Neuronal stem cell (in vitro differentiated cells): ENCODE measurements at regions not wholly inside any gene's neighbourhood (a gene's known extent, or its start where the extent isn't known, plus 50 kb on each side); places are given as distances from the start of the nearest gene placed in this dataset.

ENCODE experiments used
- DNase-seq: peaks from one replicate; pipeline ENCODE4 v3.0.0-alpha.2; 2013; ENCODE audit warnings: low spot score
- H2AFZ ChIP-seq: one replicate; pipeline ENCODE4 v1.6.1; 2013; ENCODE audit warnings: mild to moderate bottlenecking, low read length, inconsistent platforms
- H2AK5ac ChIP-seq: 2 replicates; pipeline ENCODE4 v1.6.1; 2013; ENCODE audit warnings: low read depth, mild to moderate bottlenecking, inconsistent platforms, low read length, moderate library complexity, mixed read lengths
- H2BK120ac ChIP-seq: 2 replicates; pipeline ENCODE4 v1.6.1; 2013; ENCODE audit warnings: low read depth, mild to moderate bottlenecking, inconsistent platforms, low read length, moderate library complexity, mixed read lengths
- H2BK12ac ChIP-seq: one replicate; pipeline ENCODE4 v1.6.1; 2013; ENCODE audit warnings: low read length, inconsistent platforms
- H2BK15ac ChIP-seq: 2 replicates; pipeline ENCODE4 v1.6.1; 2013; ENCODE audit warnings: mild to moderate bottlenecking, low read length, inconsistent platforms, mixed read lengths
- H2BK5ac ChIP-seq: one replicate; pipeline ENCODE4 v1.6.1; 2013; ENCODE audit warnings: inconsistent platforms, mild to moderate bottlenecking, low read length, moderate library complexity
- H3K14ac ChIP-seq: one replicate; pipeline ENCODE4 v1.6.1; 2013; ENCODE audit warnings: low read length, inconsistent platforms
- H3K18ac ChIP-seq: 2 replicates; pipeline ENCODE4 v1.6.1; 2013; ENCODE audit warnings: low read length, inconsistent platforms
- H3K23ac ChIP-seq: 2 replicates; pipeline ENCODE4 v1.6.1; 2013; ENCODE audit warnings: low read depth, mild to moderate bottlenecking, mixed read lengths, low read length, inconsistent platforms; ENCODE audit not compliant: poor library complexity
- H3K27ac ChIP-seq: replicated peaks from 3 replicates; pipeline ENCODE4 v1.5.1; 2013; ENCODE audit warnings: low read length, inconsistent platforms
- H3K27me3 ChIP-seq, 3 experiments: 2 replicates each; pipeline ENCODE4 v1.6.1; 2013; ENCODE audit warnings: low read length in 3 of 3, mild to moderate bottlenecking in 2 of 3, inconsistent platforms in 1 of 3, low read depth in 1 of 3, mixed read lengths in 1 of 3, moderate library complexity in 1 of 3; ENCODE audit not compliant: control insufficient read depth in 3 of 3, insufficient read depth in 3 of 3
- H3K36me3 ChIP-seq, 2 donors: replicated peaks in 1 of 2; 2 replicates each; pipeline ENCODE4 v1.6.1; 2013; ENCODE audit warnings: low read length in 2 of 2; ENCODE audit not compliant: control insufficient read depth in 2 of 2, insufficient read depth in 2 of 2
- H3K4ac ChIP-seq: 2 replicates; pipeline ENCODE4 v1.6.1; 2013; ENCODE audit warnings: inconsistent platforms, mild to moderate bottlenecking, low read length, moderate library complexity
- H3K4me1 ChIP-seq, 2 donors: 1 replicate in 1 of 2; 2 replicates in 1 of 2; pipeline ENCODE4 v1.6.1; 2013; ENCODE audit warnings: low read length in 2 of 2, low read depth in 1 of 2; ENCODE audit not compliant: control insufficient read depth in 2 of 2, insufficient read depth in 1 of 2
- H3K4me2 ChIP-seq: one replicate; pipeline ENCODE4 v1.6.1; 2013; ENCODE audit warnings: mild to moderate bottlenecking, low read length, inconsistent platforms; ENCODE audit not compliant: insufficient read depth, poor library complexity, severe bottlenecking
- H3K4me3 ChIP-seq, 2 donors: 2 replicates each; pipeline ENCODE4 v1.5.1; 2013; ENCODE audit warnings: low read length in 2 of 2, mild to moderate bottlenecking in 2 of 2, inconsistent platforms in 1 of 2, moderate library complexity in 1 of 2
- H3K79me1 ChIP-seq: one replicate; pipeline ENCODE4 v1.6.1; 2013; ENCODE audit warnings: low read depth, mild to moderate bottlenecking, inconsistent platforms, low read length, moderate library complexity
- H3K9ac ChIP-seq: one replicate; pipeline ENCODE4 v1.6.1; 2013; ENCODE audit warnings: mild to moderate bottlenecking, low read depth, low read length, inconsistent platforms; ENCODE audit not compliant: poor library complexity
- H3K9me3 ChIP-seq, 2 donors: replicated peaks in 1 of 2; 2 replicates each; pipeline versions ENCODE3 to v1.6.1; 2013; ENCODE audit warnings: low read length in 2 of 2, mild to moderate bottlenecking in 2 of 2, inconsistent platforms in 1 of 2, low read depth in 1 of 2, mixed read lengths in 1 of 2, moderate library complexity in 1 of 2; ENCODE audit not compliant: control insufficient read depth in 2 of 2, insufficient read depth in 1 of 2
- H4K8ac ChIP-seq: one replicate; pipeline ENCODE4 v1.6.1; 2013; ENCODE audit warnings: low read depth, mild to moderate bottlenecking, inconsistent platforms, low read length, moderate library complexity
- H4K91ac ChIP-seq: one replicate; pipeline ENCODE4 v1.6.1; 2013; ENCODE audit warnings: low read length, low read depth, mild to moderate bottlenecking, inconsistent platforms; ENCODE audit not compliant: poor library complexity
- WGBS, 2 donors: extraction: QIAGEN DNeasy Blood & Tissue Kit; methylation state at CpG; one replicate each; pipeline ENCODE4 v1.1.7; 2013; ENCODE audit warnings: missing lambda C conversion rate in 2 of 2, mixed read lengths in 1 of 2; ENCODE audit not compliant: insufficient read length in 2 of 2, insufficient replicate concordance in 1 of 2; ENCODE audit errors: extremely low coverage in 2 of 2; 5-methylcytosine and 5-hydroxymethylcytosine counted together

GRCh38 chr2:125310657-125311364 lies 1285.7 kb downstream of the CNTNAP5 start:
- Histone ChIP-seq H3K9me3 (no peaks in the 10 kb centered on the region), H3K4me3 (no peak overlapping the region), H2BK5ac (no peak overlapping the region), H3K4me2 (no peak overlapping the region), H4K8ac (no peak overlapping the region), H3K4ac (no peak overlapping the region), H4K91ac (no peak overlapping the region), H3K27ac (no peak overlapping the region), H2BK120ac (no peak overlapping the region), H2AFZ (no peak overlapping the region), H2BK15ac (no peak overlapping the region), H2BK12ac (no peak overlapping the region), H3K9ac (no peak overlapping the region), H3K4me1 (no peaks in the 10 kb centered on the region), H3K14ac (no peak overlapping the region), H3K36me3 (no peaks in the 10 kb centered on the region), H3K23ac (no peak overlapping the region), H3K79me1 (no peaks in the 10 kb centered on the region), H3K18ac (no peak overlapping the region), H3K27me3 (no peaks in the 10 kb centered on the region), H2AK5ac (no peak overlapping the region)
- no peak for DNase-seq
- no CpG with 5 or more reads among the region's 6 CpGs for WGBS, 2 donors

DNA sequence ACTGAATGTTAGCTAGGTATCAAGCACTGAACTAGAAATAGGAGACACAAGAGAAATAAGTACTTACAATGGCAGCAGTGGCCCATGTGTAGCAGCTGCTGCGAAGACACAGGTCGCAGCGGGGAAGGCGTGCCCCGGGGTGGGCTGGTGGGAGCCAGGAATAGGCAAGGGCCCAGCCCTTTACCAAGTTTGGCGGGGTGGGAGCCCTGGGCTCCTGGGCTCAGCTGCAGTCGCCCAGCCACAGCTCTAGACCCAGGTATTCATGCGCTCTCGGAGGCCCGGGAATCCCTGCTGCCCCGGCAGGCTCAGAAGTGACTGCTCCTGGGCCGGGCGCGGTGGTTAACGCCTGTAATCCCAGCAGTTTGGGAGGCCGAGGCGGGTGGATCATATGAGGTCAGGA lies 1287.3 kb downstream of the CNTNAP5 start:
- DNase-seq, result no peak
- no peak overlapping the region for H3K4me3 ChIP-seq
- H3K14ac ChIP-seq, result no peak overlapping the region
- H2BK15ac ChIP-seq, result no peak overlapping the region
- no peak overlapping the region for H4K8ac ChIP-seq
- no peaks in the 10 kb centered on the region for H3K9me3 ChIP-seq
- H3K4me2 ChIP-seq, result no peak overlapping the region
- H3K27me3 ChIP-seq, result no peaks in the 10 kb centered on the region
- H3K23ac ChIP-seq, result no peak overlapping the region
- WGBS, 2 donors, result no CpG with 5 or more reads among the region's 17 CpGs
- no peak overlapping the region for H2BK5ac ChIP-seq
- no peak overlapping the region for H3K27ac ChIP-seq
- H2BK12ac ChIP-seq, result no peak overlapping the region
- no peak overlapping the region for H2AFZ ChIP-seq
- H3K18ac ChIP-seq, result no peak overlapping the region
- H3K4ac ChIP-seq, result no peak overlapping the region
- H2BK120ac ChIP-seq, result no peak overlapping the region
- no peak overlapping the region for H2AK5ac ChIP-seq
- no peaks in the 10 kb centered on the region for H3K79me1 ChIP-seq
- no peaks in the 10 kb centered on the region for H3K36me3 ChIP-seq
- H3K4me1 ChIP-seq, result no peaks in the 10 kb centered on the region
- no peak overlapping the region for H4K91ac ChIP-seq
- no peak overlapping the region for H3K9ac ChIP-seq

DNA sequence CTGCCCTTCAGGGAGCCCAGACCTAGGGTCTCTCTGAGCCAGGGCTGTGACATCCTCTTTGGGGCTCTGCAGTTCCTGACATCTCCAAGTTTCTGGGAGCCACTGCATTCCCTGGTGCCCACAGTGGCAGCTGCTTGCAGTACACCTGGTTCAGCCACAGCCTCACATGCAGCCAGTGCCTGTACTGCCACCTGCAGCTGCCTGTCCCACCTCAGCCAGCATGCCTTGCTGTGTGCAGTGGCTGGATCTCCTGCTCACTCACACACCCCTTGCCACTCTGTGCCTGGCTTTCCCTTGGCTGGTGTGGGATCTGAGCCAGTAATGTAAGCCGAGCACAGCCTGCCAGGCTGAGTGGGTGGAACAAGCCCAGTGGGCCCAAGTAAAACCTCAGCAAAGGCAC lies 1288.7 kb downstream of the CNTNAP5 start:
- Histone ChIP-seq H3K36me3 (no peaks in the 10 kb centered on the region), H4K8ac (no peak overlapping the region), H2BK120ac (no peak overlapping the region), H3K23ac (peak overlapping the region; percentile 90), H3K14ac (no peak overlapping the region), H3K4me2 (no peak overlapping the region), H3K4me1 (no peaks in the 10 kb centered on the region), H4K91ac (no peak overlapping the region), H3K27ac (no peak overlapping the region), H3K18ac (peak overlapping the region; percentile 74), H3K4ac (no peak overlapping the region), H2BK15ac (no peak overlapping the region), H3K4me3 (no peak overlapping the region), H2BK5ac (no peak overlapping the region), H3K79me1 (no peaks in the 10 kb centered on the region), H3K9ac (no peak overlapping the region), H3K9me3 (peaks cover 0 to 2% of the 10 kb centered on the region in 2 donors), H2AK5ac (no peak overlapping the region), H3K27me3 (no peaks in the 10 kb centered on the region), H2AFZ (no peak overlapping the region), H2BK12ac (no peak overlapping the region)
- no peak for DNase-seq
- no CpG with 5 or more reads among the region's 1 CpG for WGBS, 2 donors

DNA sequence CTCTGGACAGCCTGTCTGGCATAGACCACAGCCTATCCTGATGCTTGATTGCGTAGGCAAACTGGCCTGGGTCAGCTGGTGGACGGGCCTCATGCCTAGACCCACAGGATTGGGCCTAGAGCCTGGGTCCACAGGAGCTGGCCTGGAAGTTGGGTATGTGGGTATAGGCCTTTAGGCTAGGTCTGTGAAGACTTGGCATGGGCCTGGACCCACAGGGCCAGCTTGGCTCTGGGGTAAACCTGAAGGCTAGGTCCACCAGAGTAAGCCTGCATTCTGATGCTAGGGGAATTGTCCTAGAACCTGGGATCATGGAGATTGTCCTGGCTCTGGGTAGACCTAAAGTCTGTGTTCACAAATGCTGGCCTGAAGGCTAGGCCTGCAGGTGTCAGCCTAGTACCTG lies 1293.7 kb downstream of the CNTNAP5 start:
- Histone ChIP-seq H2BK120ac (no peak overlapping the region), H3K4me1 (no peaks in the 10 kb centered on the region), H2BK5ac (no peak overlapping the region)

More for the DNA sequence above, 1293.7 kb downstream of the CNTNAP5 start:
- no peak overlapping the region for H4K91ac ChIP-seq
- H2AK5ac ChIP-seq, result no peak overlapping the region
- no peak overlapping the region for H3K9ac ChIP-seq
- H3K27me3 ChIP-seq, result no peaks in the 10 kb centered on the region
- no peak for DNase-seq
- no CpG with 5 or more reads among the region's 2 CpGs for WGBS, 2 donors
- H3K18ac ChIP-seq, result peak overlapping the region; percentile 65
- no peak overlapping the region for H2BK12ac ChIP-seq
- H3K14ac ChIP-seq, result no peak overlapping the region
- no peak overlapping the region for H3K27ac ChIP-seq
- H2BK15ac ChIP-seq, result no peak overlapping the region
- peak overlapping the region in 1 of 2 donors; percentile 18 for H3K4me3 ChIP-seq
- H3K4ac ChIP-seq, result no peak overlapping the region
- no peak overlapping the region for H3K23ac ChIP-seq
- H2AFZ ChIP-seq, result no peak overlapping the region
- no peaks in the 10 kb centered on the region for H3K79me1 ChIP-seq
- H4K8ac ChIP-seq, result no peak overlapping the region
- no peaks in the 10 kb centered on the region for H3K36me3 ChIP-seq
- no peak overlapping the region for H3K4me2 ChIP-seq
- peaks cover 0 to 2% of the 10 kb centered on the region in 2 donors for H3K9me3 ChIP-seq
